ENCODE measurements at regions not wholly inside any gene's neighbourhood (a gene's known extent, or its start where the extent isn't known, plus 50 kb on each side); places are given as distances from the start of the nearest gene placed in this dataset.

GRCh38 chr10:120705309-120705708 is 145.9 kb upstream of the WDR11 start:
- H3K27me3 ChIP-seq (ENCODE audit: control insufficient read depth, insufficient read depth, low read length) = no peaks in the 10 kb centered on the region
- H3K4me1 ChIP-seq (ENCODE audit: control insufficient read depth, insufficient read depth, low read length) = no peaks in the 10 kb centered on the region
- no peaks in the 10 kb centered on the region for H3K9me3 ChIP-seq (ENCODE audit: control insufficient read depth, insufficient read depth, low read depth, low read length)
- no peak overlapping the region for H3K9ac ChIP-seq (ENCODE audit: low read length)
- H3K4me3 ChIP-seq (ENCODE audit: low read depth, low read length) = no peak overlapping the region
- no peak overlapping the region for H3K27ac ChIP-seq (ENCODE audit: low read depth, low read length)
- no peaks in the 10 kb centered on the region for H3K36me3 ChIP-seq (ENCODE audit: control insufficient read depth, insufficient read depth, low read length)

GRCh38 chr10:120710076-120710475 is 141.1 kb upstream of the WDR11 start:
- Histone ChIP-seq H3K27ac (ENCODE audit: low read depth, low read length) (no peak overlapping the region), H3K4me1 (ENCODE audit: control insufficient read depth, insufficient read depth, low read length) (no peaks in the 10 kb centered on the region), H3K4me3 (ENCODE audit: low read depth, low read length) (no peak overlapping the region), H3K9ac (ENCODE audit: low read length) (no peak overlapping the region), H3K36me3 (ENCODE audit: control insufficient read depth, insufficient read depth, low read length) (no peaks in the 10 kb centered on the region), H3K9me3 (ENCODE audit: control insufficient read depth, insufficient read depth, low read depth, low read length) (no peaks in the 10 kb centered on the region), H3K27me3 (ENCODE audit: control insufficient read depth, insufficient read depth, low read length) (no peaks in the 10 kb centered on the region)

GRCh38 chr10:120711860-120712259 is 139.3 kb upstream of the WDR11 start:
- Histone ChIP-seq H3K9ac (ENCODE audit: low read length) (no peak overlapping the region), H3K36me3 (ENCODE audit: control insufficient read depth, insufficient read depth, low read length) (no peaks in the 10 kb centered on the region), H3K4me3 (ENCODE audit: low read depth, low read length) (no peak overlapping the region), H3K27ac (ENCODE audit: low read depth, low read length) (no peak overlapping the region), H3K9me3 (ENCODE audit: control insufficient read depth, insufficient read depth, low read depth, low read length) (no peaks in the 10 kb centered on the region), H3K4me1 (ENCODE audit: control insufficient read depth, insufficient read depth, low read length) (peaks cover 6% of the 10 kb centered on the region; the same call in 1 of the 2 replicates), H3K27me3 (ENCODE audit: control insufficient read depth, insufficient read depth, low read length) (no peaks in the 10 kb centered on the region)

GRCh38 chr10:120713573-120714205 is 137.5 kb upstream of the WDR11 start:
- H3K9me3 ChIP-seq (ENCODE audit: control insufficient read depth, insufficient read depth, low read depth, low read length) = no peaks in the 10 kb centered on the region; the same call in 1 of the 2 replicates
- no peak overlapping the region for H3K9ac ChIP-seq (ENCODE audit: low read length)
- H3K4me1 ChIP-seq (ENCODE audit: control insufficient read depth, insufficient read depth, low read length) = peaks cover 9% of the 10 kb centered on the region; the same call in 1 of the 2 replicates
- no peak overlapping the region for H3K27ac ChIP-seq (ENCODE audit: low read depth, low read length)
- no peak overlapping the region for H3K4me3 ChIP-seq (ENCODE audit: low read depth, low read length)
- no peaks in the 10 kb centered on the region for H3K36me3 ChIP-seq (ENCODE audit: control insufficient read depth, insufficient read depth, low read length)
- H3K27me3 ChIP-seq (ENCODE audit: control insufficient read depth, insufficient read depth, low read length) = no peaks in the 10 kb centered on the region

- no peaks in the 10 kb centered on the region for H3K27me3 ChIP-seq (ENCODE audit: control insufficient read depth, insufficient read depth, low read length)
These were observed 136.0 kb upstream of the WDR11 start for GRCh38 chr10:120715171-120715570.

GRCh38 chr10:120719333-120719732 is 131.8 kb upstream of the WDR11 start:
- H3K36me3 ChIP-seq (ENCODE audit: control insufficient read depth, insufficient read depth, low read length) = no peaks in the 10 kb centered on the region
- H3K4me1 ChIP-seq (ENCODE audit: control insufficient read depth, insufficient read depth, low read length) = peaks cover 9% of the 10 kb centered on the region; the same call in 1 of the 2 replicates
- no peak overlapping the region for H3K27ac ChIP-seq (ENCODE audit: low read depth, low read length)
- H3K9me3 ChIP-seq (ENCODE audit: control insufficient read depth, insufficient read depth, low read depth, low read length) = no peaks in the 10 kb centered on the region; the same call in 1 of the 2 replicates
- H3K9ac ChIP-seq (ENCODE audit: low read length) = no peak overlapping the region
- no peaks in the 10 kb centered on the region for H3K27me3 ChIP-seq (ENCODE audit: control insufficient read depth, insufficient read depth, low read length)
- H3K4me3 ChIP-seq (ENCODE audit: low read depth, low read length) = no peak overlapping the region

More at GRCh38 chr10:120715171-120715570, 136.0 kb upstream of the WDR11 start:
- H3K27ac ChIP-seq (ENCODE audit: low read depth, low read length) = no peak overlapping the region
- no peak overlapping the region for H3K4me3 ChIP-seq (ENCODE audit: low read depth, low read length)
- H3K9me3 ChIP-seq (ENCODE audit: control insufficient read depth, insufficient read depth, low read depth, low read length) = no peaks in the 10 kb centered on the region; the same call in 1 of the 2 replicates
- H3K36me3 ChIP-seq (ENCODE audit: control insufficient read depth, insufficient read depth, low read length) = no peaks in the 10 kb centered on the region
- H3K9ac ChIP-seq (ENCODE audit: low read length) = no peak overlapping the region
- peaks cover 9% of the 10 kb centered on the region; the same call in 1 of the 2 replicates for H3K4me1 ChIP-seq (ENCODE audit: control insufficient read depth, insufficient read depth, low read length)

- no peak overlapping the region for H3K27ac ChIP-seq (ENCODE audit: low read depth, low read length)
- H3K4me3 ChIP-seq (ENCODE audit: low read depth, low read length) = no peak overlapping the region
- no peaks in the 10 kb centered on the region for H3K36me3 ChIP-seq (ENCODE audit: control insufficient read depth, insufficient read depth, low read length)
- no peak overlapping the region for H3K9ac ChIP-seq (ENCODE audit: low read length)
- H3K9me3 ChIP-seq (ENCODE audit: control insufficient read depth, insufficient read depth, low read depth, low read length) = no peaks in the 10 kb centered on the region
- no peaks in the 10 kb centered on the region for H3K27me3 ChIP-seq (ENCODE audit: control insufficient read depth, insufficient read depth, low read length)
- H3K4me1 ChIP-seq (ENCODE audit: control insufficient read depth, insufficient read depth, low read length) = no peaks in the 10 kb centered on the region
These were observed 124.2 kb upstream of the WDR11 start for GRCh38 chr10:120727001-120727400.

- H3K4me1 ChIP-seq (ENCODE audit: control insufficient read depth, insufficient read depth, low read length) = no peaks in the 10 kb centered on the region
- no peaks in the 10 kb centered on the region for H3K36me3 ChIP-seq (ENCODE audit: control insufficient read depth, insufficient read depth, low read length)
- H3K27me3 ChIP-seq (ENCODE audit: control insufficient read depth, insufficient read depth, low read length) = no peaks in the 10 kb centered on the region
- H3K9ac ChIP-seq (ENCODE audit: low read length) = no peak overlapping the region
- H3K27ac ChIP-seq (ENCODE audit: low read depth, low read length) = no peak overlapping the region
- no peaks in the 10 kb centered on the region for H3K9me3 ChIP-seq (ENCODE audit: control insufficient read depth, insufficient read depth, low read depth, low read length)
- H3K4me3 ChIP-seq (ENCODE audit: low read depth, low read length) = no peak overlapping the region
These were observed 121.6 kb upstream of the WDR11 start for GRCh38 chr10:120729547-120729946.

GRCh38 chr10:120732067-120732466 is 119.1 kb upstream of the WDR11 start:
- H3K36me3 ChIP-seq (ENCODE audit: control insufficient read depth, insufficient read depth, low read length) = no peaks in the 10 kb centered on the region
- H3K9me3 ChIP-seq (ENCODE audit: control insufficient read depth, insufficient read depth, low read depth, low read length) = no peaks in the 10 kb centered on the region
- H3K27ac ChIP-seq (ENCODE audit: low read depth, low read length) = no peak overlapping the region
- no peak overlapping the region for H3K4me3 ChIP-seq (ENCODE audit: low read depth, low read length)
- H3K27me3 ChIP-seq (ENCODE audit: control insufficient read depth, insufficient read depth, low read length) = no peaks in the 10 kb centered on the region
- no peaks in the 10 kb centered on the region for H3K4me1 ChIP-seq (ENCODE audit: control insufficient read depth, insufficient read depth, low read length)
- no peak overlapping the region for H3K9ac ChIP-seq (ENCODE audit: low read length)

- Histone ChIP-seq H3K27me3 (ENCODE audit: control insufficient read depth, insufficient read depth, low read length) (no peaks in the 10 kb centered on the region), H3K9me3 (ENCODE audit: control insufficient read depth, insufficient read depth, low read depth, low read length) (no peaks in the 10 kb centered on the region), H3K36me3 (ENCODE audit: control insufficient read depth, insufficient read depth, low read length) (no peaks in the 10 kb centered on the region), H3K4me3 (ENCODE audit: low read depth, low read length) (no peak overlapping the region), H3K9ac (ENCODE audit: low read length) (no peak overlapping the region), H3K4me1 (ENCODE audit: control insufficient read depth, insufficient read depth, low read length) (no peaks in the 10 kb centered on the region), H3K27ac (ENCODE audit: low read depth, low read length) (no peak overlapping the region)
These were observed 118.4 kb upstream of the WDR11 start for GRCh38 chr10:120732643-120733313.

GRCh38 chr10:120734483-120735078 is 116.6 kb upstream of the WDR11 start:
- no peak overlapping the region for H3K9ac ChIP-seq (ENCODE audit: low read length)
- no peak overlapping the region for H3K4me3 ChIP-seq (ENCODE audit: low read depth, low read length)
- H3K27me3 ChIP-seq (ENCODE audit: control insufficient read depth, insufficient read depth, low read length) = no peaks in the 10 kb centered on the region
- no peaks in the 10 kb centered on the region for H3K4me1 ChIP-seq (ENCODE audit: control insufficient read depth, insufficient read depth, low read length)
- H3K36me3 ChIP-seq (ENCODE audit: control insufficient read depth, insufficient read depth, low read length) = no peaks in the 10 kb centered on the region
- H3K9me3 ChIP-seq (ENCODE audit: control insufficient read depth, insufficient read depth, low read depth, low read length) = no peaks in the 10 kb centered on the region
- H3K27ac ChIP-seq (ENCODE audit: low read depth, low read length) = no peak overlapping the region
